Fibroblast of lung (primary cell): ENCODE measurements at regions not wholly inside any gene's neighbourhood (a gene's known extent, or its start where the extent isn't known, plus 50 kb on each side); places are given as distances from the start of the nearest gene placed in this dataset.
"Not testable (repeated sequence)": the region's sequence is repeated elsewhere in the genome, so short reads cannot be mapped to it uniquely, and the experiment has no call there.

ENCODE experiments used
- EZH2 ChIP-seq: IDR thresholded peaks from 2 replicates; pipeline ENCODE4 v1.5.1; 2012; ENCODE audit warnings: low read length, control low read depth, mild to moderate bottlenecking; ENCODE audit errors: missing control alignments
- TF ChIP-seq, protein P1 (sequence below), 2 donors: IDR thresholded peaks in 1 of 2; conservative IDR thresholded peaks in 1 of 2; 1 replicate in 1 of 2; 2 replicates in 1 of 2; pipeline ENCODE4 v1.5.1; 2011 to 2012; ENCODE audit warnings: low read length in 2 of 2, control low read depth in 1 of 2, inconsistent platforms in 1 of 2, low read depth in 1 of 2, mild to moderate bottlenecking in 1 of 2

DNA sequence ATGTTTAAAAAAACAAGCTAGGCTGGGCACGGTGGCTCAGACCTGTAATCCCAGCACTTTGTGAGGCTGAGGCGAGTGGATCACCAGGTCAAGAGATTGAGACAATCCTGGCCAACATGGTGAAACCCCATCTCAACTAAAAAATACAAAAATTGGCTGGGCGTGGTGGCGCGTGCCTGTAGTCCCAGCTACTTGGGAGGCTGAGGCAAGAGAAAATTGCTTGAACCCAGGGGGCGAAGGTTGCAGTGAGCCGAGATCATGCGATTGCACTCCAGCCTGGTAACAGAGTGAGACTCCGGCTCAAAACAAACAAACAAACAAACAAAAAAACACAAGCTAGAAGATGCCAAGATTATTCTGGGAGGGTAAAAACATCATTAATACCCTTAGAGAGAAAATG lies 172.3 kb downstream of the AVL9 start:
- TF ChIP-seq, protein P1, sequence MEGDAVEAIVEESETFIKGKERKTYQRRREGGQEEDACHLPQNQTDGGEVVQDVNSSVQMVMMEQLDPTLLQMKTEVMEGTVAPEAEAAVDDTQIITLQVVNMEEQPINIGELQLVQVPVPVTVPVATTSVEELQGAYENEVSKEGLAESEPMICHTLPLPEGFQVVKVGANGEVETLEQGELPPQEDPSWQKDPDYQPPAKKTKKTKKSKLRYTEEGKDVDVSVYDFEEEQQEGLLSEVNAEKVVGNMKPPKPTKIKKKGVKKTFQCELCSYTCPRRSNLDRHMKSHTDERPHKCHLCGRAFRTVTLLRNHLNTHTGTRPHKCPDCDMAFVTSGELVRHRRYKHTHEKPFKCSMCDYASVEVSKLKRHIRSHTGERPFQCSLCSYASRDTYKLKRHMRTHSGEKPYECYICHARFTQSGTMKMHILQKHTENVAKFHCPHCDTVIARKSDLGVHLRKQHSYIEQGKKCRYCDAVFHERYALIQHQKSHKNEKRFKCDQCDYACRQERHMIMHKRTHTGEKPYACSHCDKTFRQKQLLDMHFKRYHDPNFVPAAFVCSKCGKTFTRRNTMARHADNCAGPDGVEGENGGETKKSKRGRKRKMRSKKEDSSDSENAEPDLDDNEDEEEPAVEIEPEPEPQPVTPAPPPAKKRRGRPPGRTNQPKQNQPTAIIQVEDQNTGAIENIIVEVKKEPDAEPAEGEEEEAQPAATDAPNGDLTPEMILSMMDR (conservative IDR thresholded peaks at IDR 0.05 in 1 of 2, IDR thresholded peaks at IDR 0.05 in 1 of 2; ENCODE audit: low read depth in 1 of 2, low read length in 2 of 2), result not testable (repeated sequence)
- TF ChIP-seq EZH2, result not testable (repeated sequence)
